Neural progenitor cell (in vitro differentiated cells): ENCODE measurements at regions not wholly inside any gene's neighbourhood (a gene's known extent, or its start where the extent isn't known, plus 50 kb on each side); places are given as distances from the start of the nearest gene placed in this dataset.
A peak's percentile ranks its signal among the peaks of the same experiment; 100 is the strongest.

Experiments
- DNase-seq: peaks from one replicate; pipeline ENCODE4 v3.0.0-alpha.2; 2016; ENCODE audit warnings: low spot score
- H2AFZ ChIP-seq: fragments of 200-600 bp; sonication (generic); replicated peaks from 2 replicates; pipeline ENCODE4 v1.6.1; 2016; ENCODE audit warnings: antibody characterized with exemption
- H3F3A ChIP-seq: fragments of 200-600 bp; sonication (generic); 2 replicates; pipeline ENCODE4 v1.6.1; 2016; ENCODE audit warnings: antibody characterized with exemption, low read depth
- H3K27ac ChIP-seq: fragments of 200-600 bp; sonication (generic); 2 replicates; pipeline ENCODE4 v1.5.1; 2016; ENCODE audit warnings: mild to moderate bottlenecking
- H3K27me3 ChIP-seq: fragments of 200-600 bp; sonication (generic); 2 replicates; pipeline ENCODE4 v1.6.1; 2016; ENCODE audit warnings: mild to moderate bottlenecking, moderate library complexity
- H3K36me3 ChIP-seq: fragments of 200-600 bp; sonication (generic); 2 replicates; pipeline ENCODE4 v1.5.1; 2016
- H3K4me1 ChIP-seq: fragments of 200-600 bp; sonication (generic); 2 replicates; pipeline ENCODE4 v1.6.1; 2016; ENCODE audit warnings: mixed run types
- H3K4me2 ChIP-seq: fragments of 200-600 bp; sonication (generic); 2 replicates; pipeline ENCODE4 v1.6.1; 2016
- H3K4me3 ChIP-seq: fragments of 200-600 bp; sonication (generic); 2 replicates; pipeline ENCODE4 v1.5.1; 2016
- H3K79me2 ChIP-seq: fragments of 200-600 bp; sonication (generic); 2 replicates; pipeline ENCODE4 v1.6.1; 2016; ENCODE audit warnings: low read depth
- H3K9ac ChIP-seq: fragments of 200-600 bp; sonication (generic); 2 replicates; pipeline ENCODE4 v1.6.1; 2016
- H3K9me3 ChIP-seq: fragments of 200-600 bp; sonication (generic); 2 replicates; pipeline ENCODE4 v1.5.1; 2016; ENCODE audit warnings: low read depth
- H4K20me1 ChIP-seq: fragments of 200-600 bp; sonication (generic); 2 replicates; pipeline ENCODE4 v1.6.1; 2016; ENCODE audit warnings: low read depth
- H3K27ac Mint-ChIP-seq: 3 replicates; pipeline ENCODE4 v1.8.0; 2021; ENCODE audit warnings: mixed read lengths
- H3K27me3 Mint-ChIP-seq: 2 replicates; pipeline ENCODE4 v1.8.0; 2022; ENCODE audit warnings: low read depth, mild to moderate bottlenecking, inconsistent platforms, moderate library complexity, mixed read lengths; ENCODE audit not compliant: insufficient read depth
- H3K36me3 Mint-ChIP-seq: 3 replicates; pipeline ENCODE4 v1.8.0; 2021; ENCODE audit warnings: mixed read lengths
- H3K4me1 Mint-ChIP-seq: 3 replicates; pipeline ENCODE4 v1.8.0; 2021; ENCODE audit warnings: mixed read lengths
- H3K4me3 Mint-ChIP-seq: 3 replicates; pipeline ENCODE4 v1.8.0; 2021; ENCODE audit warnings: mild to moderate bottlenecking, moderate library complexity, mixed read lengths
- H3K9me3 Mint-ChIP-seq: 3 replicates; pipeline ENCODE4 v1.8.0; 2020; ENCODE audit warnings: mixed read lengths
- EZH2 ChIP-seq: fragments of 200-600 bp; sonication (generic); IDR thresholded peaks from 2 replicates; pipeline ENCODE4 v1.6.1; 2017; ENCODE audit warnings: antibody characterized with exemption, mild to moderate bottlenecking, moderate library complexity
- EZH2phosphoT487 ChIP-seq: fragments of 200-600 bp; sonication (generic); IDR thresholded peaks from 2 replicates; pipeline ENCODE4 v1.6.1; 2017; ENCODE audit warnings: antibody characterized with exemption
- TF ChIP-seq, protein P1 (sequence below): fragments of 200-600 bp; sonication (generic); IDR thresholded peaks from 2 replicates; pipeline ENCODE4 v1.5.1; 2017; ENCODE audit warnings: antibody characterized with exemption, mild to moderate bottlenecking

DNA sequence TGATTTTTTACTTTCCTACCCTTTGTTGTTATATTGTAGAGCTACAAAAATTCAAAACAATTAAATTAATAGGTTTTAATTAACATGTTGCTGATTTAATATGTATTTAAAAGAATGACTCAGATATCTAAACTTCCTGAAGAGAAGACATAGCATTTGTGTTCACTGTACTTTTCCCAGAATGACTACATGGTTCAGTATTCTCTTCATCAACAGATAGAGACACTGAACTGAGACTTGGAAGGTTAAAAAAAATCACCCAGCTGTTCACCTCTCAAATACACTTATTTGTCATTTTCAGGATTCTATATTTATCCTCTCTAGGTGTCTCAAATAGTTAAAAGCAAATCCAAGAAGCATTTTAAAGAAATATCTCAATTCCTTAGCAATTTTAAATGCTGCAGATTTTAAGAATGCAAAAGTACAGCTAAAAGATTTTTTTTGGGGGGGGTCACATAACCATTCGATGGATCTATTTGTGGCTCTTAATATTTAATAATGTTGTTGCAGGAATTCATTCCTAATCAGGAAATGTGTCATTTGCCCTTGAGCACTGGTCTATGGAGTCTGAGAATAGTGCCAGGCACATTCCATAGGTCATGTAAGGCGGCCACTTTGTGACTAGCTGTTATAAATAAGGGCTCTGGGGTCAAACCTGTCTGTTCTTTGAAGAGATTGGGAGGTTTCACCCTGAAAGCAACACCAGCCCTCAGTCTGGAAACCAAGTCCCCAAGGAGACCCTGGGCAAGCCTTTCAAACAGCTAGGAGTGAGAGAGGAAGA, 463.1 kb downstream of the NR2F1-AS1 start:
- Histone ChIP-seq H3K4me1 (peaks cover 16% of the 10 kb centered on the region), H3K27ac (no peak overlapping the region), H3K36me3 (no peaks in the 10 kb centered on the region), H2AFZ (peak overlapping the region; percentile 48), H3K27me3 (no peaks in the 10 kb centered on the region), H3F3A (peaks cover 5% of the 10 kb centered on the region), H3K4me2 (no peak overlapping the region), H3K4me3 (no peak overlapping the region), H4K20me1 (no peaks in the 10 kb centered on the region), H3K9me3 (no peaks in the 10 kb centered on the region), H3K79me2 (no peaks in the 10 kb centered on the region), H3K9ac (no peak overlapping the region)
- H3K27ac Mint-ChIP-seq, result no peak overlapping the region
- no peaks in the 10 kb centered on the region for H3K36me3 Mint-ChIP-seq
- H3K27me3 Mint-ChIP-seq, result no peaks in the 10 kb centered on the region
- no peak for DNase-seq
- TF ChIP-seq, protein P1, sequence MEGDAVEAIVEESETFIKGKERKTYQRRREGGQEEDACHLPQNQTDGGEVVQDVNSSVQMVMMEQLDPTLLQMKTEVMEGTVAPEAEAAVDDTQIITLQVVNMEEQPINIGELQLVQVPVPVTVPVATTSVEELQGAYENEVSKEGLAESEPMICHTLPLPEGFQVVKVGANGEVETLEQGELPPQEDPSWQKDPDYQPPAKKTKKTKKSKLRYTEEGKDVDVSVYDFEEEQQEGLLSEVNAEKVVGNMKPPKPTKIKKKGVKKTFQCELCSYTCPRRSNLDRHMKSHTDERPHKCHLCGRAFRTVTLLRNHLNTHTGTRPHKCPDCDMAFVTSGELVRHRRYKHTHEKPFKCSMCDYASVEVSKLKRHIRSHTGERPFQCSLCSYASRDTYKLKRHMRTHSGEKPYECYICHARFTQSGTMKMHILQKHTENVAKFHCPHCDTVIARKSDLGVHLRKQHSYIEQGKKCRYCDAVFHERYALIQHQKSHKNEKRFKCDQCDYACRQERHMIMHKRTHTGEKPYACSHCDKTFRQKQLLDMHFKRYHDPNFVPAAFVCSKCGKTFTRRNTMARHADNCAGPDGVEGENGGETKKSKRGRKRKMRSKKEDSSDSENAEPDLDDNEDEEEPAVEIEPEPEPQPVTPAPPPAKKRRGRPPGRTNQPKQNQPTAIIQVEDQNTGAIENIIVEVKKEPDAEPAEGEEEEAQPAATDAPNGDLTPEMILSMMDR, result no peak
- no peak for TF ChIP-seq EZH2
- no peak for TF ChIP-seq EZH2phosphoT487
- H3K4me1 Mint-ChIP-seq, result peaks cover 15% of the 10 kb centered on the region
- H3K9me3 Mint-ChIP-seq, result no peaks in the 10 kb centered on the region
- no peak overlapping the region for H3K4me3 Mint-ChIP-seq

DNA sequence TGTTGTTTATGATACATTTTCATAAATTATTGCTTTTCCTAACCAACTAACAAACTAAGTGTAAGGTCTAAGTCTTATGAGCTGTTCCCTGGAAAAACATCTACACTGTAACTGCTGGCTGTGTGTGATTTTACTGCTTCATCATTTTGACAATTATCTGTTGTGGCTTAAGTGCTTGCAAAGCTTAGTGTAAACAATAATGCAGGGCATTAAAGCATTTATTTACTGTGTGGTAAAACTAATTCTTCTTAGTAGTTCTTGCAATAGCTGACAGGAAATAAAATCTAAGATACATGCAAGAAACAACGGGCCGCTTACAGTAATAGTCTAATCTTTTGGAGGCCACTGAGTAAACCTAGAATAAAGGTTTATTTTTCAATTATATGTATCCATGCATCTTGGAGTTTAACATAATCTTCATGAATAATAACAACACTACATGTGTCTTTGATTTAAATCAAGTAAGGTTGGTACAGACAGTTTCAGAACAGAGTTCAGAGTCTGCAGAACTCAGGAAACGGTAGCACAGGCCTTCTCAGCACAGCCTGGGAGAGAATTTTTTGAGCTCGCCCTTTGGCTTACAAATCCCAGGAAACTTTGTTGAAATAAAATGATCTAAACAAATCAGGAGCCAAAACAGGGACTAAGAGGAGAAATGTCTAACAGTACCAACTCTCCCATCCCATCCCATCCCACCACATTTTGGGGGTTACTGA, 473.1 kb downstream of the NR2F1-AS1 start:
- Histone ChIP-seq H3K27me3 (no peaks in the 10 kb centered on the region), H3K9me3 (no peaks in the 10 kb centered on the region), H3F3A (no peaks in the 10 kb centered on the region), H2AFZ (peak overlapping the region; percentile 52), H4K20me1 (no peaks in the 10 kb centered on the region), H3K4me3 (no peak overlapping the region), H3K9ac (no peak overlapping the region), H3K79me2 (no peaks in the 10 kb centered on the region), H3K36me3 (no peaks in the 10 kb centered on the region), H3K4me2 (no peak overlapping the region), H3K4me1 (no peaks in the 10 kb centered on the region), H3K27ac (no peak overlapping the region)
- Mint-ChIP-seq H3K27ac (no peak overlapping the region), H3K36me3 (no peaks in the 10 kb centered on the region), H3K4me1 (no peaks in the 10 kb centered on the region), H3K4me3 (no peak overlapping the region), H3K27me3 (no peaks in the 10 kb centered on the region), H3K9me3 (no peaks in the 10 kb centered on the region)
- no peak for DNase-seq
- TF ChIP-seq, protein P1, result no peak
- TF ChIP-seq EZH2 (no peak), EZH2phosphoT487 (no peak)

DNA sequence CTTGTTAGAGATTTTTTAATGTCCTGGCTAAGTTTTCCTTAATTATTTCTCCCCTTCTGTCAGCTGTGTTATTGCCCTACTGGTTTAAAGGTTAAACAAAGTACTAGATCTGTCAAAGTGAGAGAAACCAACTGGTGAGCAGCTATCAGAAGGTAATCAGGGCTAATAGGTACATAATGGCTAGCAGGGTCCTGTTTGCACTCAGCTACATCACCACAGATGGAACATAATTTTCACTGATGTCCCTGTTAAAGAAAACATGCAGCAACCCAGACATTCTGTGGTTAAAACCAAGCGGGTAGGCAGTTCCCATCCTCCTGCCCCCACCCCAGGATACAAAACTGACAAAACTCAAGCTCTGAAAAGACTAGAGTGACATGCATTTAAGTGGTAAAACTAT, 473.9 kb downstream of the NR2F1-AS1 start:
- Mint-ChIP-seq H3K27me3 (no peaks in the 10 kb centered on the region), H3K4me1 (no peaks in the 10 kb centered on the region), H3K36me3 (no peaks in the 10 kb centered on the region), H3K27ac (no peak overlapping the region), H3K9me3 (no peaks in the 10 kb centered on the region), H3K4me3 (no peak overlapping the region)
- Histone ChIP-seq H3K9ac (no peak overlapping the region), H3F3A (no peaks in the 10 kb centered on the region), H3K79me2 (no peaks in the 10 kb centered on the region), H3K4me3 (no peak overlapping the region), H4K20me1 (no peaks in the 10 kb centered on the region), H3K27me3 (no peaks in the 10 kb centered on the region), H3K36me3 (no peaks in the 10 kb centered on the region), H2AFZ (peak overlapping the region; percentile 1), H3K4me1 (no peaks in the 10 kb centered on the region), H3K27ac (no peak overlapping the region), H3K4me2 (no peak overlapping the region), H3K9me3 (no peaks in the 10 kb centered on the region)
- no peak for DNase-seq
- TF ChIP-seq EZH2phosphoT487, result no peak
- TF ChIP-seq, protein P1, result no peak
- TF ChIP-seq EZH2, result no peak
